Testis (tissue), 2 donors: ENCODE measurements at regions not wholly inside any gene's neighbourhood (a gene's known extent, or its start where the extent isn't known, plus 50 kb on each side); places are given as distances from the start of the nearest gene placed in this dataset.

Source experiments
- POLR2A ChIP-seq: fragments of 450-650 bp; IDR thresholded peaks from one replicate; pipeline ENCODE4 v1.6.1; 2017; ENCODE audit warnings: antibody characterized with exemption, mild to moderate bottlenecking, moderate library complexity
- TF ChIP-seq, protein P1 (sequence below), 3 experiments: fragments of 450-650 bp in 2 of 3; fragments of 200-600 bp in 1 of 3; sonication (generic) in 1 of 3; IDR thresholded peaks; one replicate each; pipeline ENCODE4 v1.5.1; 2016 to 2019; ENCODE audit warnings: antibody characterized with exemption in 3 of 3, mild to moderate bottlenecking in 2 of 3, moderate library complexity in 1 of 3

DNA sequence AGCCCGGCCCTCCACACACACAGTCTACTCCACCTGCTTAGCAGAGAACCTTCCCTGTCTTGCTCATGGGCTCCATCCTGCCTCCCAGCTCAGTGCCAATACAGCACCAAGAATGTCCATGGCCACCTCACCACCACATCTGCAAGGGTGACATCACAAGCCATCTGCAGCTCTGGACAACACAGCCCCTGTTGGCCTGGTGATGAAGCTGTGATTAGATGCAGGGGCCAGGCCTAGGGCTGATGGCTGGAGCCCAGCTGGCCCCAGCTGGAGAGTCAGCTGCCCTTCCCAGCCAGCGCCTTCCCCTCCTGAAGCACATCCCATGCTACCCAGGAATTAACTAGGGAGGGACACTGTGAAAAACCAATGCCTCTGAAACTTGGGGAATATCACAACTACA is 91.1 kb downstream of the TTC32 start:
- TF ChIP-seq, protein P1, sequence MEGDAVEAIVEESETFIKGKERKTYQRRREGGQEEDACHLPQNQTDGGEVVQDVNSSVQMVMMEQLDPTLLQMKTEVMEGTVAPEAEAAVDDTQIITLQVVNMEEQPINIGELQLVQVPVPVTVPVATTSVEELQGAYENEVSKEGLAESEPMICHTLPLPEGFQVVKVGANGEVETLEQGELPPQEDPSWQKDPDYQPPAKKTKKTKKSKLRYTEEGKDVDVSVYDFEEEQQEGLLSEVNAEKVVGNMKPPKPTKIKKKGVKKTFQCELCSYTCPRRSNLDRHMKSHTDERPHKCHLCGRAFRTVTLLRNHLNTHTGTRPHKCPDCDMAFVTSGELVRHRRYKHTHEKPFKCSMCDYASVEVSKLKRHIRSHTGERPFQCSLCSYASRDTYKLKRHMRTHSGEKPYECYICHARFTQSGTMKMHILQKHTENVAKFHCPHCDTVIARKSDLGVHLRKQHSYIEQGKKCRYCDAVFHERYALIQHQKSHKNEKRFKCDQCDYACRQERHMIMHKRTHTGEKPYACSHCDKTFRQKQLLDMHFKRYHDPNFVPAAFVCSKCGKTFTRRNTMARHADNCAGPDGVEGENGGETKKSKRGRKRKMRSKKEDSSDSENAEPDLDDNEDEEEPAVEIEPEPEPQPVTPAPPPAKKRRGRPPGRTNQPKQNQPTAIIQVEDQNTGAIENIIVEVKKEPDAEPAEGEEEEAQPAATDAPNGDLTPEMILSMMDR (IDR thresholded peaks at IDR 0.05), result no peak
- no peak for TF ChIP-seq POLR2A
